Upper lobe of left lung (tissue), 4 donors: ENCODE measurements at regions not wholly inside any gene's neighbourhood (a gene's known extent, or its start where the extent isn't known, plus 50 kb on each side); places are given as distances from the start of the nearest gene placed in this dataset.

Experiments
- EP300 ChIP-seq, 4 donors: sonication (generic); formaldehyde crosslinking; IDR thresholded peaks; one replicate each; pipeline ENCODE4 v1.5.1; 2017; ENCODE audit warnings: antibody characterized with exemption in 4 of 4, control low read depth in 2 of 4
- POLR2A ChIP-seq, 4 donors: fragments of 450-650 bp; IDR thresholded peaks; one replicate each; pipeline ENCODE4 v1.5.1; 2016 to 2017; ENCODE audit warnings: antibody characterized with exemption in 4 of 4, mild to moderate bottlenecking in 2 of 4
- POLR2AphosphoS5 ChIP-seq, 2 donors: sonication (generic); formaldehyde crosslinking; IDR thresholded peaks; one replicate each; pipeline ENCODE4 v1.5.1; 2017; ENCODE audit warnings: antibody characterized with exemption in 2 of 2
- TF ChIP-seq, protein P1 (sequence below), 6 experiments: fragments of 450-650 bp in 4 of 6; fragments of 200-600 bp in 2 of 6; sonication (generic) in 2 of 6; IDR thresholded peaks; one replicate each; pipeline ENCODE4 v1.5.1; 2016 to 2019; ENCODE audit warnings: antibody characterized with exemption in 6 of 6

DNA sequence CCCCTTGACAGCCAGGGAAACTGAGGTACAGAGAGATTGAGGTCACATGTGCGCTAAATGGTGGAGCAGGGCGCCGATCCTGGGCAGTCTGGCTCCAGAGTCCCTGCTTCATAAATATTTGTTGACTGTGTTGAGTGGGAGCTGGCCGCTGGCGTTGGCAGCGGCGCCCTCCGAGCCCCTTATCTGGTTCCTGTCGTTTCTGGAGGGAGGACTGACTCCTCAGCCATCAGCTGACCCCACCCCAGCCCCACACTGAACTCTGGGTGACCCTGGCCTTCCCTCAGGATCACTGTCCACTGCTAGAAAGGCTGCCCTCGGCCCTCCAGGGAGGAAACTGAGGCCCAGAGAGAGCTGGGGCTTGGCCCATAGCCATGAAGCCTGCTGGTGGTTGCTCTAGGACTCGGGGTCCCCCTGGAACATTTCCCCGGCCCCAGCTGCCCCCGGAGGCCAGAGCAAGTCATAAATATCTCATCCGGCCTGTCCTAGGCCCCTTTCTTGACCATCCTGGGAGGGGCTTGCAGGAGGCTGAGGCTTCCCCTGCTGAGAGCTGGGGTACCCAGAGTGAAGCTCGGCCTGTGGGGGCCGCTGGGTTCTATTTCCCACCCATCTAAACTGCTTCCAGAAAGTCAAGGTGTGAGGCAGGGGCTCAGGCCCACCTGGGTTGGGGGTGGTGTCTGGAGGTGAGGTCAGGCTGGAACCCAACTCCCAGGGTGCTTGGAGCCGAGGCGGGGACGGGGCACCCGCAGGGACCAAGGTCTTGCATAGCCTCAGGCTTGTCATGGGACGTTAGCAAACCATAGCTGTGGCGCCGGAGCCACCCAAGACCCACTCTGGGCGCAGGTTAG lies 51.7 kb upstream of the GSE1 start:
- TF ChIP-seq, protein P1, sequence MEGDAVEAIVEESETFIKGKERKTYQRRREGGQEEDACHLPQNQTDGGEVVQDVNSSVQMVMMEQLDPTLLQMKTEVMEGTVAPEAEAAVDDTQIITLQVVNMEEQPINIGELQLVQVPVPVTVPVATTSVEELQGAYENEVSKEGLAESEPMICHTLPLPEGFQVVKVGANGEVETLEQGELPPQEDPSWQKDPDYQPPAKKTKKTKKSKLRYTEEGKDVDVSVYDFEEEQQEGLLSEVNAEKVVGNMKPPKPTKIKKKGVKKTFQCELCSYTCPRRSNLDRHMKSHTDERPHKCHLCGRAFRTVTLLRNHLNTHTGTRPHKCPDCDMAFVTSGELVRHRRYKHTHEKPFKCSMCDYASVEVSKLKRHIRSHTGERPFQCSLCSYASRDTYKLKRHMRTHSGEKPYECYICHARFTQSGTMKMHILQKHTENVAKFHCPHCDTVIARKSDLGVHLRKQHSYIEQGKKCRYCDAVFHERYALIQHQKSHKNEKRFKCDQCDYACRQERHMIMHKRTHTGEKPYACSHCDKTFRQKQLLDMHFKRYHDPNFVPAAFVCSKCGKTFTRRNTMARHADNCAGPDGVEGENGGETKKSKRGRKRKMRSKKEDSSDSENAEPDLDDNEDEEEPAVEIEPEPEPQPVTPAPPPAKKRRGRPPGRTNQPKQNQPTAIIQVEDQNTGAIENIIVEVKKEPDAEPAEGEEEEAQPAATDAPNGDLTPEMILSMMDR (IDR thresholded peaks at IDR 0.05), result no peak
- no peak for TF ChIP-seq POLR2A (IDR thresholded peaks at IDR 0.05)
- TF ChIP-seq EP300 (IDR thresholded peaks at IDR 0.05), result no peak
- TF ChIP-seq POLR2AphosphoS5 (IDR thresholded peaks at IDR 0.05), result no peak
